Stimulated activated CD4-positive, alpha-beta T cell treated with anti-CD3 and anti-CD28 coated beads, Interleukin-2, amount 100 ng/mL, for 48 hours (primary cell): ENCODE measurements at regions not wholly inside any gene's neighbourhood (a gene's known extent, or its start where the extent isn't known, plus 50 kb on each side); places are given as distances from the start of the nearest gene placed in this dataset.

Source experiments
- DNase-seq, 2 donors: peaks; one replicate each; pipeline ENCODE4 v3.0.0-alpha.2; 2020

DNA sequence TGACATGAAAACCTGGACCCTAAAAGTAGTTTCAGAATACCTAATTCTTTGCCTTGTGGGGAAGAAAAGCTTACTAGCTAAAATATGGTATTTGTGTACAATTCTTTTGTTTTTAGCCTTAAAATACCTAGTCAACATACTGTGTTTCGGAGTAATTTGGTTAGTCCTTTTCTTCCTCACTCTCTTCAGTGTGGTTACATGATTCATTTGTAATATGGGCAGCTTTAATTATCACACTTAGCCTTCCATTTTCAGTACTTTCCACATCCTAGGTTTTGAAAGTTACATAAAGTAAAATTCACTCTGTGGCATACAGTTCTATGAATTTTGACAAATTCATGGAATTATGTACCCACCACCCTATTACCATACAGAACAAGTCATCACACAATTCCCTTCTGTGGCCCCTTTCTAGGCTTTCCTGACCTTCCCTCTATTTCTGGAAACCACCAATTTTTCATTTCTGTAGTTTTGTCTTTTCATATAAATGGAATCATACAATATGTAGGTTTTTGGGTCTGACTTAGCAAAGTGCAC, 96.2 kb downstream of the EMX2 start:
- no peak for DNase-seq

GRCh38 chr10:117640406-117640805, 97.9 kb downstream of the EMX2 start:
- DNase-seq, result no peak

- DNase-seq, result no peak
Measured at GRCh38 chr10:117646718-117647117, 104.2 kb downstream of the EMX2 start.

GRCh38 chr10:117647306-117647705, 104.8 kb downstream of the EMX2 start:
- no peak for DNase-seq

DNA sequence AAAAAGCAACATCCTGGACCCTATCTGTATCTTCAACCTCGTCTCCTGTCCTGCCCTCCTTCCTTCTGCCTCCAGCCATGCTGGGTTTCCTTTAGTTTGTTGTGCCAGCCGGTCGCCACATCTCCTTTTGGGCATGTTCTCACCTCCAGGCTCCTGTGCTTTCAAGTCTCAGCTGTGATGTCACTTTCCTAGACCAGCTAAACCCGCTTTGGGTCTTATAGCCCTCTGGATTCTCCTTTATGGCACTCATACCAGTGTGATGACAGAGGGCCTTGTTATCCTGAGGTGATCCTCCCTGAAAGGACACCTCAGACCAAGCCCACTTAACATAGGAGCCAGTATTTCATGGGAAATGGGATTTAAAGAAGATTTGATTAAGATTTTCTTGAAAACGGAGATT, 108.6 kb downstream of the EMX2 start:
- no peak for DNase-seq

DNA sequence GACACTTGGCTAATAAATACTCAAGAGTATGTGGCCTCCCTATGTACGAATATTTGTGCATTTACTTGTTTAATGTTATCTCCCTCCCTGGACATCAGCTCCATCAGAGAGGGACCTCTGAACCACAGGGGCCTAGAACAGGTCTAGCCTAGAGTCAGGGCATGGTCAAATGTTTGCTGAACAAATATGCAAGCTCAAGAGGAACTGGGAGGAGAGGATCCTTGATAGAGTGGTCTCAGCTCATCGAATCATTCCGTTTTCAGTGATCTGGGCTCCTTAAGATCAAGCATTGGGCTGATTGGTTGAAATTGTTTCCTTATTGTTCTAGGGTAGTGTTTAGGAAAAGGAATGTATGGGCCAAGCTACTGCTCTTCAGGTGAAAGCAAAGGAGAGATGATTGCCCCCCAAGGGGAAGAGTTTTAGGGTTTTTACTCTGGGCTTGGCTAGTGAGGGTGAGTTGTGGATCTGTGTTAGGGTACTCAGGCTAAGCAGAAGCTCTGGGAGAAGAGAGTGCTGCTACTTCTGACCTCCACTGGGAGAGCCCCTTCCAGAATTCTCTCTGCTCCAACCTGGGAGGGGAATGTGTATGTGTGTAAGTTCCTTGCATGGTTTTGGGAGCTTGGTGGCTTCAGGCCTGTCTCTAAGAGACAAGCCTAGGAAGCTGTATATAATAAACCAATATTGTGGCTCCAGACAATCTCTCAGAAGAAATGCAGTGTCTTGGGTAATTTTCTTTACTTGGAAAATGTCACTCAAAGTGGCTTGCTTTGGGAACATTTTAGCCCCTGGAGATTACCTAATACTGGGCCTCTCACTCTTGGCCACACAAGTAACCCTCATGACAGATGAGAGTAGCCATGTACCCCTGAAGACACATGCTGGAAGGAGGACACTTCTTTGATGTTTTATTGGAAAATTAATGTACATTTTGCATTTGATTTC, 110.0 kb downstream of the EMX2 start:
- no peak for DNase-seq

- peak; percentile 8 to 15 for DNase-seq
Measured at GRCh38 chr10:117653170-117653515, 110.6 kb downstream of the EMX2 start.

DNA sequence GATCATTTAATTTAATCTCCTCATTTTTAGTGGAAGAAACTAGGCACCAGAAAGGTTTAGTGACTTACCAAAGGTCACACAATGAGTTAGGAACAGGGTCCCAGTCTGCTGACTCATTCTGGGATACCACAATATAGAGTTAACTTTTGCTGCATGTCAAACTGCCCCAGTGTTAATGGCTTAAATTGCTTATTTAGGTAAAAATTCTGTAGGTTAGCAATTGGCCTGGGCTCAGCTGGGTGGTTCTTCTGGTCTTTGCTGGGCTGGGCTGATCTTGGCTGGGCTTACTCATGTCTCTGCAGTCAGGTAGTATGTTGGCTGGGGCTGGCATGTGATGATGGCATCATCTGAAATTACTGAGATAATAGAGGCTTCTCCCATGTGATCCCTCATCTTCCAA, 111.6 kb downstream of the EMX2 start:
- no peak for DNase-seq

GRCh38 chr10:117656385-117657367, 114.1 kb downstream of the EMX2 start:
- DNase-seq, result no peak

DNA sequence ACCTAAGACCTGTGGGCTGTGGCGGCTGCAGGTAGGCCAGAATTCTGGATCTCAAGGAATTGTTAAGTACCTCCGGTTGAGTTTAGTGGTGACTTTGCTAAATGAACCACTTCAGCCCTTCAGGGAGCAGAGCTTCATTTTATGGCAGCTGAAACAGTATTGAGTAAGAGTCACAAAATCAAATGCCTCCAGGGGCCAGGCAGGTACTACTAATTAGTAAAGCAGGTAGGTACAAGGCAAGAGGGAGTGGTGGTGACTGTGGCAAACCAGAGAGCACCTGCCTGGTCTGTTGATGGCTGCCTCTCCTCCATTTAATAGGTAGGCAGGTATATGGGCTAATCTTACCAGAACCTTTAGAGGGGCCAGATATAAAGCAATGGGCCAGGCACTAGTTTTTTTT, 118.8 kb downstream of the EMX2 start:
- DNase-seq, result no peak

GRCh38 chr10:117662126-117662525, 119.6 kb downstream of the EMX2 start:
- DNase-seq, result no peak

GRCh38 chr10:117662751-117663540, 120.4 kb downstream of the EMX2 start:
- no peak for DNase-seq

GRCh38 chr10:117663750-117664149, 121.2 kb downstream of the EMX2 start:
- DNase-seq, result no peak

GRCh38 chr10:117664288-117664687, 121.7 kb downstream of the EMX2 start:
- DNase-seq, result no peak

DNA sequence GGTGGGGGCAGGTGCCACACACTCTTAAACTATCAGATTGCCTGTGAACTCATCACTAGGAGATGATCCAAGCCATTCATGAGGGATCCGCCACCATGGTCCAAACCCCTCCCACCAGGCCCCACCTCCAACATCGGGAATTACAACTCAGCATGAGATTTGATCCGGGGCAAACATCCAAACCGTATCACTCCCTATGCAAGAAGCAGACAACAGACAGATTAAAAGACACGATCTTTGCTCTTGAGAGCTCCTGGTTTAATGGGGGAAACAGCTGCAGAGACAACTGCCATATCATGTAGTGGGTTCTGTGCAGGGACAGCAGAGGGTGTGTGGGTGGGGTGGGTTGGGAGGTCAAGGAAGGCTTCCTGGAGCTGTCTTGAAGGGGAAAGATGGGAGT, 123.6 kb downstream of the EMX2 start:
- no peak for DNase-seq

GRCh38 chr10:117666965-117667364, 124.4 kb downstream of the EMX2 start:
- no peak for DNase-seq

DNA sequence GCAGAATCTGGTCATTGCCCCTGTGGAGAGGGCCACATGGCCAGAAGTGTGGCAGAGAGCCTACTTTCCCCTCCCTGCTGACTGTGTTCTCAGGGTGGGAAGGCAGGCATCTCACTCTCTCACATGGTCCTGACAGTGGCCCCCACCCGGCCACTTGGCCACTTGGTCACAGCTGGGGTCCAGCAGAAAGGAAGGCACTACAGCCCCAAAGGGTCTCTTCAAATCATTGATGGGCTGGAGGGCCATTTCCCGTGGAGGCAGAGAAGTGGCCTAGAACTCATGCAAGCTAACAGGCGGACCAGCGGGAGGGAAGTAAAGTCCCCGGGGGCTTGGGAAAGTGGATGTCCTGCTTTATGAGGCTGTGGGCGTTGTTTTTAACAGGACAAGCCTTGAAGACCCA, 125.3 kb downstream of the EMX2 start:
- DNase-seq, result no peak

DNA sequence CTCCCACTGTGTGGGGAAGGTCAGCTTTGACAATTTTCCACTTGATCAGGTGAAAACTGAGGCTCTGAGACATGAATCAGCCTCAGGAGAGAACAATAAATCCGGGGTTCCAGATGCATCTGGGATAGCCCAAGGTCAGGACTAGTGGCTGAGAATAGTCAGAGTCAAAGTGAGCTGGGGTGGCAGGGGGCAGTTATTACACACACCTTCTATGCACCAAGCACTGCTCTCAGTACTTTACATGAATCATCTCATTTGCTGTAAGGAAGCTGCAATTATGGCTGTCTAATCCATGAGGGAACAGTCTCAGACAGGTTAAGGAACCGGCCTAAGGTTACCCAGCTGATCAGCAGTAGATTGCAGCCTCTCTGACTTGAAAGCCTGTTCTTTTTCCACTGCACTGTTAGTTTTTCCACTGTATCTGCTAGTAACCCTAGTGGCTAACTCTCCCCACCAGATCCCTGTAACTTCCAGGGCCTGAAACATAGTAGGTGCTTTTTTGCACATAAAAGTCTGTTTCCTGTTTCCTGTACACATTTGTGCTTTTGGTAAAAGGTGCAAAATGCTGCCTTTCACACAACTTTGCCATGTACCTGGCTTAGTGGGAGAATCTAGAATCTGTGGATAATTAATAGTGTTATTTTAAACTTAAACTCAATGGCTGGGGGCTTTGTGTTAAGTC, 125.9 kb downstream of the EMX2 start:
- no peak for DNase-seq

- no peak for DNase-seq
Measured at GRCh38 chr10:117669122-117669521, 126.6 kb downstream of the EMX2 start.

- DNase-seq, result no peak
Measured at GRCh38 chr10:117670116-117670904, 127.8 kb downstream of the EMX2 start.
